Panc1 (cell line): ENCODE measurements at regions not wholly inside any gene's neighbourhood (a gene's known extent, or its start where the extent isn't known, plus 50 kb on each side); places are given as distances from the start of the nearest gene placed in this dataset.

ENCODE experiments used
- CTCF ChIP-seq: fragments of 450-650 bp; IDR thresholded peaks from 2 replicates; pipeline ENCODE4 v1.5.1; 2017; ENCODE audit warnings: mild to moderate bottlenecking
- POLR2AphosphoS5 ChIP-seq: IDR thresholded peaks from 2 replicates; pipeline ENCODE4 v1.6.1; 2012; ENCODE audit warnings: mild to moderate bottlenecking, low read depth, low read length, moderate library complexity

- TF ChIP-seq CTCF (no peak), POLR2AphosphoS5 (no peak)
Measured at GRCh38 chrX:9356846-9357245, 108.0 kb upstream of the TBL1X start.
